Smooth muscle cell (in vitro differentiated cells): ENCODE measurements at regions not wholly inside any gene's neighbourhood (a gene's known extent, or its start where the extent isn't known, plus 50 kb on each side); places are given as distances from the start of the nearest gene placed in this dataset.

Source experiments
- DNase-seq: peaks from one replicate; lab custom pipeline; 2025; ENCODE audit not compliant: unreplicated experiment; lab: John Stamatoyannopoulos, UW
- H2AFZ ChIP-seq: fragments of 200-600 bp; sonication (generic); 2 replicates; pipeline ENCODE4 v1.6.0; 2016; ENCODE audit warnings: antibody characterized with exemption, low read depth, mild to moderate bottlenecking
- H3F3A ChIP-seq: fragments of 200-600 bp; sonication (generic); 2 replicates; pipeline ENCODE4 v1.6.0; 2017; ENCODE audit warnings: antibody characterized with exemption, low read depth
- H3K27ac ChIP-seq: fragments of 200-600 bp; sonication (generic); 2 replicates; pipeline ENCODE4 v1.5.1; 2016; ENCODE audit warnings: low read depth, mild to moderate bottlenecking
- H3K27me3 ChIP-seq: fragments of 200-600 bp; sonication (generic); 2 replicates; pipeline ENCODE4 v1.6.1; 2016; ENCODE audit warnings: low read depth, mild to moderate bottlenecking
- H3K36me3 ChIP-seq: fragments of 200-600 bp; sonication (generic); 2 replicates; pipeline ENCODE4 v1.5.1; 2016; ENCODE audit warnings: low read depth
- H3K4me1 ChIP-seq: fragments of 200-600 bp; sonication (generic); 2 replicates; pipeline ENCODE4 v1.5.1; 2016; ENCODE audit warnings: low read depth
- H3K4me2 ChIP-seq: fragments of 200-600 bp; sonication (generic); 2 replicates; pipeline ENCODE4 v1.6.0; 2016; ENCODE audit warnings: mild to moderate bottlenecking
- H3K4me3 ChIP-seq: fragments of 200-600 bp; sonication (generic); 2 replicates; pipeline ENCODE4 v1.5.1; 2016; ENCODE audit warnings: mild to moderate bottlenecking
- H3K79me2 ChIP-seq: fragments of 200-600 bp; sonication (generic); 2 replicates; pipeline ENCODE4 v1.6.0; 2016; ENCODE audit warnings: low read depth, mild to moderate bottlenecking
- H3K9ac ChIP-seq: fragments of 200-600 bp; sonication (generic); 2 replicates; pipeline ENCODE4 v1.6.0; 2016; ENCODE audit warnings: low read depth
- H3K9me3 ChIP-seq: fragments of 200-600 bp; sonication (generic); replicated peaks from 2 replicates; pipeline ENCODE4 v1.5.1; 2016; ENCODE audit warnings: low read depth
- H4K20me1 ChIP-seq: fragments of 200-600 bp; sonication (generic); 2 replicates; pipeline ENCODE4 v1.6.0; 2016; ENCODE audit warnings: low read depth
- CTCF ChIP-seq: fragments of 200-600 bp; sonication (generic); IDR thresholded peaks from 2 replicates; pipeline ENCODE4 v1.5.1; 2017; ENCODE audit warnings: borderline replicate concordance, mild to moderate bottlenecking, antibody characterized with exemption; ENCODE audit not compliant: insufficient read depth, poor library complexity, severe bottlenecking
- WGBS: methylation state at CpG from one replicate; pipeline ENCODE4 v1.1.7; 2016; ENCODE audit warnings: low lambda C conversion rate; 5-methylcytosine and 5-hydroxymethylcytosine counted together

DNA sequence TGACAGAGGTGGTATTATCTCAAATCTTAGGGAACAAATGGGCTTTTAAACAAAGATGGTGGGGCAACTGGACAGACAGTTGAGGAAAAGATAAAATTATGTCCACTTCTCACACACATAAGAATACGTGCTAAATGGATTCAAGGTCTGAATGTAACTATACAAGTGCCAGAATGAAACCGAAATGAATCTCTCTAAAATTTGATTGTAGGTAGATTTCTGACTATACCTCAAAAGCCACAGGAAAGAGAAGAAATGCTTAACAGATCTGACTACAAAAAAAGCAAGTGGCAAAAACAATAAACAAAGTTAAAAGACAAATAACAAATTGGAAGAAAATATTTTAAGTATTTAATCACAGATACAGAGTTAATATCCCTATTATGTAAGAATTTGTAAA is 182.7 kb upstream of the OLIG3 start:
- no peaks in the 10 kb centered on the region for H3K27me3 ChIP-seq
- no peak overlapping the region for H3K4me3 ChIP-seq
- H3K27ac ChIP-seq = no peak overlapping the region
- no peaks in the 10 kb centered on the region for H3K4me1 ChIP-seq
- no peaks in the 10 kb centered on the region for H3K79me2 ChIP-seq
- no peaks in the 10 kb centered on the region for H3K36me3 ChIP-seq
- DNase-seq = no peak
- H2AFZ ChIP-seq = no peak overlapping the region
- 93% methylated on average over 2 of the region's 2 CpGs for WGBS
- no peak for TF ChIP-seq CTCF
- H3K4me2 ChIP-seq = no peak overlapping the region
- H3K9me3 ChIP-seq = no peaks in the 10 kb centered on the region
- H4K20me1 ChIP-seq = no peaks in the 10 kb centered on the region
- H3K9ac ChIP-seq = no peak overlapping the region
- H3F3A ChIP-seq = no peaks in the 10 kb centered on the region

DNA sequence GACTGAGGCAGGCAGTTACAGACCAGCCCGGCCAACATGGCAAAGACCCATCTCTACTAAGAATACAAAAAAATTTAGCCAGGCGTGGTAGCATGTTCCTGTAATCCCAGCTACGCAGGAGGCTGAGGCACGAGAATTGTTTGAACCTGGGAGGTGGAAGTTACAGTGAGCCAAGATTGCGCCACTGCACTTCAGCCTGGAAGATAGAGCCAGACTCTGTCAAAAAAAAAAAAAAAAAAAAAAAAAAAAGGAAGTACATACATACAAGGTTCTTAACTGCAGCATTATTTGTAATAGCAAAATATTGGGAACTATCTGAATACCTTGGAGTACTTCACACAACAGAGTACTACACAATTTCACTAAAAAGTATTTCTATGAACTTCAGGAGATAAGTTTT is 183.5 kb upstream of the OLIG3 start:
- Histone ChIP-seq H3K79me2 (no peaks in the 10 kb centered on the region), H3K4me2 (no peak overlapping the region), H3K9ac (no peak overlapping the region), H2AFZ (no peak overlapping the region), H3F3A (no peaks in the 10 kb centered on the region), H3K27ac (no peak overlapping the region), H4K20me1 (no peaks in the 10 kb centered on the region), H3K36me3 (no peaks in the 10 kb centered on the region), H3K27me3 (no peaks in the 10 kb centered on the region), H3K4me3 (no peak overlapping the region), H3K4me1 (no peaks in the 10 kb centered on the region), H3K9me3 (no peaks in the 10 kb centered on the region)
- no peak for DNase-seq
- WGBS = 94% methylated on average over 5 of the region's 5 CpGs
- TF ChIP-seq CTCF = no peak

DNA sequence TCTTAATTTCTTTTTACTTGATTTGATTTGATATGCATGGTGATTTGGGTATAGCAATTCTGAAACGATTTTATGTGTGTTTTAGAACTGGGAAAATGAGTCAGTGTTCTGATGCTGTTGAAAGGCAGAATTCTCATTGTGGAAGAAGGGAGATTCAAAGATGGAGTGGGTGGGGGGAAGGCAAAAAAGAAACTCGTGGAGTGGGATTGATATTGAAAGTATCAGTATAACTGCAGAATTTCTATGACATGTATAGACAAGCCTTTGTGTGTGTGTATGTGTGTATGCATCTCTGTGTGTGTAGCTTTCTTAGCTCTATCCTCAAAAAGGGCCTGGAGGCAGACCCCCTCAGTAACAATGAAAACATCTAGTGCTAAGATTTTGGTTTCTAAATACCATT is 184.3 kb upstream of the OLIG3 start:
- no peak overlapping the region for H3K4me3 ChIP-seq
- H4K20me1 ChIP-seq = no peaks in the 10 kb centered on the region
- no peak for TF ChIP-seq CTCF
- H3K36me3 ChIP-seq = no peaks in the 10 kb centered on the region
- no peaks in the 10 kb centered on the region for H3K9me3 ChIP-seq
- no peak overlapping the region for H3K27ac ChIP-seq
- no peaks in the 10 kb centered on the region for H3K79me2 ChIP-seq
- H3F3A ChIP-seq = no peaks in the 10 kb centered on the region
- no peak overlapping the region for H3K4me2 ChIP-seq
- H3K27me3 ChIP-seq = no peaks in the 10 kb centered on the region
- no peak overlapping the region for H2AFZ ChIP-seq
- WGBS = 85% methylated on average over 2 of the region's 2 CpGs
- no peak overlapping the region for H3K9ac ChIP-seq
- no peaks in the 10 kb centered on the region for H3K4me1 ChIP-seq
- no peak for DNase-seq

- no peak for TF ChIP-seq CTCF
These were observed 186.2 kb upstream of the TNFAIP3 start for GRCh38 chr6:137680705-137681346.

More at GRCh38 chr6:137680705-137681346, 186.2 kb upstream of the TNFAIP3 start:
- H3K27me3 ChIP-seq = no peaks in the 10 kb centered on the region
- no peaks in the 10 kb centered on the region for H3K36me3 ChIP-seq
- no peaks in the 10 kb centered on the region for H3K9me3 ChIP-seq
- 71% methylated on average over 4 of the region's 4 CpGs for WGBS
- no peak overlapping the region for H3K4me3 ChIP-seq
- no peak overlapping the region for H3K27ac ChIP-seq
- H3K4me1 ChIP-seq = no peaks in the 10 kb centered on the region
- no peaks in the 10 kb centered on the region for H4K20me1 ChIP-seq
- no peak overlapping the region for H2AFZ ChIP-seq
- no peaks in the 10 kb centered on the region for H3K79me2 ChIP-seq
- no peak for DNase-seq
- H3K4me2 ChIP-seq = no peak overlapping the region
- no peak overlapping the region for H3K9ac ChIP-seq
- H3F3A ChIP-seq = no peaks in the 10 kb centered on the region
